HepG2 (cell line): ENCODE measurements at regions not wholly inside any gene's neighbourhood (a gene's known extent, or its start where the extent isn't known, plus 50 kb on each side); places are given as distances from the start of the nearest gene placed in this dataset.
A peak's percentile ranks its signal among the peaks of the same experiment; 100 is the strongest.
"Not testable (repeated sequence)": the region's sequence is repeated elsewhere in the genome, so short reads cannot be mapped to it uniquely, and the experiment has no call there.

Experiments
- ATAC-seq: fragments of 200-7000 bp; cut with Tn5 transposase; 3 replicates; pipeline ENCODE4 v1.9.1; 2020; ENCODE audit warnings: mild to moderate bottlenecking, moderate library complexity
- BruUV-seq: library from RNA; stranded (reverse); fragments of 400-500 nt; replicated peaks from 2 replicates; lab custom pipeline; 2021; lab: Mats Ljungman, UMichigan
- CTCF ChIA-PET: fragments of 300-600 bp; formaldehyde crosslinking; extraction: SDS; loops from one replicate; lab custom pipeline; 2021; ENCODE audit warnings: low total read pairs, inconsistent platforms, low intra/inter-chr PET ratio; lab: Yijun Ruan, JAX
- POLR2A ChIA-PET: fragments of 350-600 bp; sonication (Branson Sonifier 250); formaldehyde crosslinking; loops from one replicate; lab custom pipeline; 2020; ENCODE audit warnings: antibody characterized with exemption, inconsistent platforms; lab: Yijun Ruan, JAX
- DNase-seq: peaks from one replicate; pipeline ENCODE4 v3.0.0-alpha.2; 2015; ENCODE audit warnings: low spot score
- FAIRE-seq: peaks from 3 replicates; lab custom pipeline; 2011; peaks lifted over from hg19 to GRCh38; lab: Jason Lieb, UNC
- H2AFZ ChIP-seq: one replicate; pipeline ENCODE4 v1.6.1; 2011; ENCODE audit warnings: low read length, inconsistent platforms
- H3K27ac ChIP-seq: fragments of 300-600 bp; 3 replicates; pipeline ENCODE4 v1.8.0; 2011; ENCODE audit warnings: mixed run types, mild to moderate bottlenecking, mixed read lengths, low read length, inconsistent platforms; ENCODE audit not compliant: insufficient read depth; ENCODE audit errors: extremely low read length
- H3K27me3 ChIP-seq, 2 experiments: fragments of 200-600 bp in 1 of 2; 2 replicates in 1 of 2; 3 replicates in 1 of 2; pipeline versions ENCODE4 v1.6.0 to v1.8.0; 2011; ENCODE audit warnings: low read length in 2 of 2, mild to moderate bottlenecking in 2 of 2, moderate library complexity in 2 of 2, inconsistent platforms in 1 of 2; ENCODE audit not compliant: insufficient read depth in 2 of 2, control insufficient read depth in 1 of 2
- H3K36me3 ChIP-seq, 2 experiments: fragments of 200-600 bp in 1 of 2; replicated peaks in 1 of 2; 2 replicates in 1 of 2; 3 replicates in 1 of 2; pipeline versions ENCODE4 v1.5.1 to v1.8.0; 2011; ENCODE audit warnings: low read length in 2 of 2, inconsistent platforms in 1 of 2; ENCODE audit not compliant: insufficient read depth in 2 of 2, control insufficient read depth in 1 of 2
- H3K4me1 ChIP-seq: 2 replicates; pipeline ENCODE4 v1.5.1; 2012; ENCODE audit warnings: low read length, inconsistent platforms; ENCODE audit not compliant: insufficient read depth
- H3K4me2 ChIP-seq: 2 replicates; pipeline ENCODE4 v1.6.0; 2011; ENCODE audit warnings: low read depth, low read length, inconsistent platforms
- H3K4me3 ChIP-seq, 3 experiments: fragments of 200-600 bp in 1 of 3; sonication (generic), shearing (Covaris generic) in 1 of 3; replicated peaks in 1 of 3; 2 replicates each; pipeline ENCODE4 v1.5.1; 2011 to 2016; ENCODE audit warnings: low read length in 3 of 3, inconsistent platforms in 2 of 3, low read depth in 2 of 3, mild to moderate bottlenecking in 2 of 3, control low read depth in 1 of 3, mixed read lengths in 1 of 3; ENCODE audit not compliant: insufficient read depth in 1 of 3
- H3K79me2 ChIP-seq: one replicate; pipeline ENCODE4 v1.6.1; 2011; ENCODE audit warnings: low read length, inconsistent platforms; ENCODE audit not compliant: insufficient read depth
- H3K9ac ChIP-seq: 2 replicates; pipeline ENCODE4 v1.6.0; 2011; ENCODE audit warnings: mild to moderate bottlenecking, low read depth, low read length, inconsistent platforms; ENCODE audit not compliant: insufficient read depth
- H3K9me3 ChIP-seq: 2 replicates; pipeline ENCODE4 v1.5.1; 2012; ENCODE audit warnings: mild to moderate bottlenecking, low read length
- H4K20me1 ChIP-seq: 2 replicates; pipeline ENCODE4 v1.6.0; 2011; ENCODE audit warnings: inconsistent platforms, mild to moderate bottlenecking, low read length, moderate library complexity; ENCODE audit not compliant: insufficient read depth
- GLI4 ChIP-seq: sonication (generic); formaldehyde crosslinking; IDR thresholded peaks from 2 replicates; pipeline ENCODE4 v1.5.1; 2020; ENCODE audit warnings: missing genetic modification reagents, mild to moderate bottlenecking, moderate library complexity, borderline replicate concordance
- ZNF331 ChIP-seq: sonication (generic); formaldehyde crosslinking; IDR thresholded peaks from 2 replicates; pipeline ENCODE4 v1.4.0; 2020; ENCODE audit warnings: missing genetic modification reagents
- ZNF446 ChIP-seq: sonication (generic); formaldehyde crosslinking; IDR thresholded peaks from 2 replicates; pipeline ENCODE4 v1.5.0; 2020; ENCODE audit warnings: mild to moderate bottlenecking, missing genetic modification reagents
- WGBS: methylation state at CpG from one replicate; pipeline ENCODE4 v1.1.6; 2017; ENCODE audit warnings: low lambda C conversion rate; 5-methylcytosine and 5-hydroxymethylcytosine counted together
- in situ Hi-C: cut with HindIII; loops from 2 replicates; pipeline ENCODE4 v1.10.0; 2017; ENCODE audit warnings: low pct_unique_long_range_greater_than_20kb; ENCODE audit not compliant: extremely low pct_ligation_motif_present
- intact Hi-C: fragments of 100-400 bp; cut with micrococcal nuclease; formaldehyde crosslinking; loops from one replicate; pipeline ENCODE4 v1.10.0; 2022; ENCODE audit not compliant: unreplicated experiment
- TF ChIP-seq, protein P1 (sequence below): sonication (generic); formaldehyde crosslinking; IDR thresholded peaks from 2 replicates; pipeline ENCODE4 v1.5.0; 2020; ENCODE audit warnings: mild to moderate bottlenecking, missing genetic modification reagents, moderate library complexity

DNA sequence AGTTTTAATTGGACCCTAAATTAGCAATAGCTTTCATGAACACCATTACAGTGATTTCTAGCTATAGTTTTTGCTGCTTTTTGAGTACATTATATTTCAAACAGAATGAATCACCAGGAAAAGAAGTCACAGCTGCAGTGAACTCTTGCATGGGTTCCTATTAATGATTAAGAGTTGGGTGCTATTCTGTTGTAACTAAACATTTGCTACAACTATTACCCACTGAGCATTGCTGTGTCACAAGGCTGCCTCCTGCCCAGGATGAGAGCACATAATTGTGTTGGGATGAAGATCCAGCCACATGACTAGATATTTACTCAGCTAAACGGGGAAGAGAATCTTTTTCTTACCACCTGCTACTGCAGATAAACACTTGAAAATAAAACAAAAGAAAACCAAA lies 152.7 kb downstream of the GXYLT1 start:
- Histone ChIP-seq H3K9ac (no peak overlapping the region), H3K4me1 (no peaks in the 10 kb centered on the region), H4K20me1 (no peaks in the 10 kb centered on the region), H3K27ac (no peak overlapping the region), H3K4me3 (no peak overlapping the region), H3K36me3 (no peaks in the 10 kb centered on the region), H3K79me2 (no peaks in the 10 kb centered on the region), H3K4me2 (no peak overlapping the region), H3K9me3 (no peaks in the 10 kb centered on the region), H2AFZ (no peak overlapping the region), H3K27me3 (no peaks in the 10 kb centered on the region)
- intact Hi-C loops: no loop called here
- CTCF ChIA-PET: no interaction called here
- TF ChIP-seq, protein P1, sequence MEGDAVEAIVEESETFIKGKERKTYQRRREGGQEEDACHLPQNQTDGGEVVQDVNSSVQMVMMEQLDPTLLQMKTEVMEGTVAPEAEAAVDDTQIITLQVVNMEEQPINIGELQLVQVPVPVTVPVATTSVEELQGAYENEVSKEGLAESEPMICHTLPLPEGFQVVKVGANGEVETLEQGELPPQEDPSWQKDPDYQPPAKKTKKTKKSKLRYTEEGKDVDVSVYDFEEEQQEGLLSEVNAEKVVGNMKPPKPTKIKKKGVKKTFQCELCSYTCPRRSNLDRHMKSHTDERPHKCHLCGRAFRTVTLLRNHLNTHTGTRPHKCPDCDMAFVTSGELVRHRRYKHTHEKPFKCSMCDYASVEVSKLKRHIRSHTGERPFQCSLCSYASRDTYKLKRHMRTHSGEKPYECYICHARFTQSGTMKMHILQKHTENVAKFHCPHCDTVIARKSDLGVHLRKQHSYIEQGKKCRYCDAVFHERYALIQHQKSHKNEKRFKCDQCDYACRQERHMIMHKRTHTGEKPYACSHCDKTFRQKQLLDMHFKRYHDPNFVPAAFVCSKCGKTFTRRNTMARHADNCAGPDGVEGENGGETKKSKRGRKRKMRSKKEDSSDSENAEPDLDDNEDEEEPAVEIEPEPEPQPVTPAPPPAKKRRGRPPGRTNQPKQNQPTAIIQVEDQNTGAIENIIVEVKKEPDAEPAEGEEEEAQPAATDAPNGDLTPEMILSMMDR (CRISPR knock-in tag): no peak
- TF ChIP-seq ZNF446: no peak
- ATAC-seq (no peak), FAIRE-seq (no peak), DNase-seq (no peak)
- BruUV-seq: no TSS peak
- 0% methylated on average over 1 of the region's 1 CpG for WGBS
- POLR2A ChIA-PET: no interaction called here
- in situ Hi-C loops: no loop called here

DNA sequence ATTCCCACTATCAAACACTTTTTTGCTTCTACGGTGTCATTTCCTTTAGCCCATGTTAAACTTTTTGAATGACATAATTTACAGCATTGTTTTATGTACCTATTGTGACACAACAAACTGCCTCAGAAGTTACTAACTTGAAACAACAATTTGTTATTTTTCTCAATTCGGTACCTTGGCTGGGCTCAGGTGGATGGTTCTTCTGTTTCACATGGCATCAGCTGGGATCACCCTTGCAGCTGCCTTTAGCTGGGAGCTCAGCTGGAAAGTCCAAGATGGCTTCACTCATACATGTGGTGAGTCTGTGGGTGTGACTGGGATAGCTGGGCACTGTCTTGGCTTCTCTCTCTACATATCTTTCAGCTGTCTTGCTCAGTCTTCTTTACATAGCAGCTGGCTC lies 156.0 kb downstream of the GXYLT1 start:
- CTCF ChIA-PET: no interaction called here
- FAIRE-seq (no peak), ATAC-seq (no peak), DNase-seq (no peak)
- intact Hi-C loops: loop anchor here (10.0 kb wide), 1 partner anchor 64 kb away; no protein-coding TSS in a partner anchor
- Histone ChIP-seq H3K9me3 (no peaks in the 10 kb centered on the region), H3K79me2 (no peaks in the 10 kb centered on the region), H4K20me1 (no peaks in the 10 kb centered on the region), H3K27ac (no peak overlapping the region), H3K4me3 (no peak overlapping the region), H2AFZ (no peak overlapping the region), H3K27me3 (no peaks in the 10 kb centered on the region), H3K4me2 (no peak overlapping the region), H3K4me1 (no peaks in the 10 kb centered on the region), H3K9ac (no peak overlapping the region), H3K36me3 (no peaks in the 10 kb centered on the region)
- BruUV-seq: no TSS peak
- POLR2A ChIA-PET: no interaction called here
- in situ Hi-C loops: no loop called here
- WGBS: 8% methylated on average over 2 of the region's 2 CpGs
- TF ChIP-seq ZNF331 (CRISPR knock-in tag): peak; percentile 83
- no peak for TF ChIP-seq GLI4 (CRISPR knock-in tag)

DNA sequence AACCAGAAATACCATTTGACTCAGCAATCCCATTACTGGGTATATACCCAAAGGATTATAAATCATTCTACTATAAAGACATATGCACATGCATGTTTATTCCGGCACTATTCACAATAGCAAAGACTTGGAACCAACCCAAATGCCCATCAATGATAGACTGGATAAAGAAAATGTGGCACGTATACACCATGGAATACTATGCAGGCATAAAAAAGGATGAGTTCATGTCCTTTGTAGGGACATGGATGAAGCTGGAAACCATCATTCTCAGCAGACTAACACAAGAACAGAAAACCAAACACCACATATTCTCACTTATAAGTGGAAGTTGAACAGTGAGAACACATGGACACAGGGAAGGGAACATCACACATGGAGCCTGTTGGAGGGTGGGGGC lies 158.2 kb downstream of the GXYLT1 start:
- in situ Hi-C loops, DNase-seq, H2AFZ ChIP-seq, H3K4me1 ChIP-seq, H3K27me3 ChIP-seq, H3K9me3 ChIP-seq, CTCF ChIA-PET, H3K36me3 ChIP-seq, H3K79me2 ChIP-seq, BruUV-seq, H3K9ac ChIP-seq, H3K27ac ChIP-seq, H4K20me1 ChIP-seq, POLR2A ChIA-PET, H3K4me2 ChIP-seq, ATAC-seq, FAIRE-seq, H3K4me3 ChIP-seq: not testable (repeated sequence)
- 60% methylated on average over 2 of the region's 2 CpGs for WGBS
- intact Hi-C loops: loop anchor here (10.0 kb wide), 1 partner anchor 62 kb away; no protein-coding TSS in a partner anchor
